Fibroblast of villous mesenchyme (primary cell): ENCODE measurements at regions not wholly inside any gene's neighbourhood (a gene's known extent, or its start where the extent isn't known, plus 50 kb on each side); places are given as distances from the start of the nearest gene placed in this dataset.

ENCODE experiments used
- DNase-seq: peaks from one replicate; pipeline ENCODE4 v3.0.0-alpha.2; 2010; ENCODE audit warnings: low read depth
- H3K4me3 ChIP-seq: 2 replicates; pipeline ENCODE4 v1.5.1; 2011; ENCODE audit warnings: low read depth, mild to moderate bottlenecking, low read length
- CTCF ChIP-seq: IDR thresholded peaks from 2 replicates; pipeline ENCODE4 v1.5.1; 2012; ENCODE audit warnings: low read depth, mild to moderate bottlenecking, low read length; ENCODE audit not compliant: insufficient read depth

- no peak overlapping the region for H3K4me3 ChIP-seq
- no peak for TF ChIP-seq CTCF
- DNase-seq = no peak
Measured at GRCh38 chr2:34251578-34251977, 652.5 kb upstream of the FAM98A start.

- no peak for TF ChIP-seq CTCF
- DNase-seq = no peak
- no peak overlapping the region for H3K4me3 ChIP-seq
Measured at GRCh38 chr2:34244195-34244594, 645.1 kb upstream of the FAM98A start.

GRCh38 chr2:34242763-34243123 lies 643.6 kb upstream of the FAM98A start:
- no peak for DNase-seq
- TF ChIP-seq CTCF = no peak
- no peak overlapping the region for H3K4me3 ChIP-seq

- DNase-seq = no peak
- TF ChIP-seq CTCF = no peak
- H3K4me3 ChIP-seq = no peak overlapping the region
Measured at GRCh38 chr2:34241905-34242762, 643.0 kb upstream of the FAM98A start.

GRCh38 chr2:34239511-34239910 lies 640.4 kb upstream of the FAM98A start:
- no peak for DNase-seq
- TF ChIP-seq CTCF = no peak

GRCh38 chr2:34234823-34235222 lies 635.7 kb upstream of the FAM98A start:
- DNase-seq = no peak
- no peak overlapping the region for H3K4me3 ChIP-seq
- no peak for TF ChIP-seq CTCF

More at GRCh38 chr2:34239511-34239910, 640.4 kb upstream of the FAM98A start:
- H3K4me3 ChIP-seq = no peak overlapping the region

- no peak for TF ChIP-seq CTCF
- no peak for DNase-seq
- H3K4me3 ChIP-seq = no peak overlapping the region
Measured at GRCh38 chr2:34229998-34230397, 630.9 kb upstream of the FAM98A start.
